Thoracic aorta (tissue), 2 donors: ENCODE measurements at regions not wholly inside any gene's neighbourhood (a gene's known extent, or its start where the extent isn't known, plus 50 kb on each side); places are given as distances from the start of the nearest gene placed in this dataset.
"Not testable (repeated sequence)": the region's sequence is repeated elsewhere in the genome, so short reads cannot be mapped to it uniquely, and the experiment has no call there.

Experiments
- ATAC-seq: fragments of 150-250 bp; one replicate; pipeline ENCODE4 v1.8.0; 2017; ENCODE audit warnings: low read depth; ENCODE audit not compliant: insufficient number of reproducible peaks, low FRiP score
- DNase-seq: peaks from one replicate; pipeline ENCODE4 v3.0.0-alpha.2; 2020; ENCODE audit warnings: low spot score
- H3K27ac ChIP-seq, 2 donors: fragments of 200-600 bp; sonication (generic); 1 replicate in 1 of 2; 2 replicates in 1 of 2; pipeline ENCODE4 v1.5.1; 2016; ENCODE audit warnings: mild to moderate bottlenecking in 2 of 2, moderate library complexity in 2 of 2
- H3K27me3 ChIP-seq: fragments of 200-600 bp; sonication (generic); replicated peaks from 2 replicates; pipeline ENCODE4 v1.6.0; 2016; ENCODE audit warnings: mild to moderate bottlenecking; ENCODE audit not compliant: insufficient read depth
- H3K36me3 ChIP-seq: fragments of 200-600 bp; sonication (generic); one replicate; pipeline ENCODE4 v1.5.1; 2016
- H3K4me1 ChIP-seq, 2 donors: fragments of 200-600 bp; sonication (generic); 1 replicate in 1 of 2; 2 replicates in 1 of 2; pipeline versions ENCODE4 v1.5.1 to v1.6.0; 2016; ENCODE audit warnings: low read depth in 2 of 2, mild to moderate bottlenecking in 1 of 2; ENCODE audit not compliant: control insufficient read depth in 1 of 2
- H3K4me3 ChIP-seq: fragments of 200-600 bp; sonication (generic); 2 replicates; pipeline ENCODE4 v1.5.1; 2016; ENCODE audit warnings: mild to moderate bottlenecking
- H3K9me3 ChIP-seq: fragments of 200-600 bp; sonication (generic); 2 replicates; pipeline ENCODE4 v1.5.1; 2016
- TF ChIP-seq, protein P1 (sequence below): fragments of 200-600 bp; sonication (generic); IDR thresholded peaks from one replicate; pipeline ENCODE4 v1.5.1; 2019; ENCODE audit warnings: antibody characterized with exemption

DNA sequence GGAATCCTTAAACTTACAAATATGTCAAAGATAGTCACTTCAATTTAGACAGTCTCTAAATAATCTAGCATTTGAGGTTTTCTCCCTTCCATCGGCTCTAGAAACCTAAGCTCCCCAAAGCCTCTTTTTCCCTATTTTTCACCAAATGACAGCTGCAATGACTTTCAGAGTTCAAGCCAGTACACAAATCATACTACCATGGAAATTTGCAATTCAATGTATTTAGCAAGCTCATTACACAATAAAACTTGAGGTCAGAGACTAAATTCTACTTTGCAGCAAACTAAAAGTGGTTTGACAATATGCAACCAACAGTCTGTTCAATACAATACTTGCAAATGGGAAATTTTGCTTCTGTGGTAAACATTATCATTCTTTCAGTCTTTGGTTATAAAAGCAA is 80.3 kb downstream of the SKIDA1 start:
- ATAC-seq (no peak), DNase-seq (no peak)
- no peaks in the 10 kb centered on the region for H3K36me3 ChIP-seq
- H3K4me1 ChIP-seq = no peaks in the 10 kb centered on the region
- TF ChIP-seq, protein P1, sequence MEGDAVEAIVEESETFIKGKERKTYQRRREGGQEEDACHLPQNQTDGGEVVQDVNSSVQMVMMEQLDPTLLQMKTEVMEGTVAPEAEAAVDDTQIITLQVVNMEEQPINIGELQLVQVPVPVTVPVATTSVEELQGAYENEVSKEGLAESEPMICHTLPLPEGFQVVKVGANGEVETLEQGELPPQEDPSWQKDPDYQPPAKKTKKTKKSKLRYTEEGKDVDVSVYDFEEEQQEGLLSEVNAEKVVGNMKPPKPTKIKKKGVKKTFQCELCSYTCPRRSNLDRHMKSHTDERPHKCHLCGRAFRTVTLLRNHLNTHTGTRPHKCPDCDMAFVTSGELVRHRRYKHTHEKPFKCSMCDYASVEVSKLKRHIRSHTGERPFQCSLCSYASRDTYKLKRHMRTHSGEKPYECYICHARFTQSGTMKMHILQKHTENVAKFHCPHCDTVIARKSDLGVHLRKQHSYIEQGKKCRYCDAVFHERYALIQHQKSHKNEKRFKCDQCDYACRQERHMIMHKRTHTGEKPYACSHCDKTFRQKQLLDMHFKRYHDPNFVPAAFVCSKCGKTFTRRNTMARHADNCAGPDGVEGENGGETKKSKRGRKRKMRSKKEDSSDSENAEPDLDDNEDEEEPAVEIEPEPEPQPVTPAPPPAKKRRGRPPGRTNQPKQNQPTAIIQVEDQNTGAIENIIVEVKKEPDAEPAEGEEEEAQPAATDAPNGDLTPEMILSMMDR = no peak
- no peak overlapping the region for H3K4me3 ChIP-seq
- H3K9me3 ChIP-seq = no peaks in the 10 kb centered on the region
- H3K27ac ChIP-seq = no peak overlapping the region
- H3K27me3 ChIP-seq = no peaks in the 10 kb centered on the region

- DNase-seq (no peak), ATAC-seq (no peak)
- no peaks in the 10 kb centered on the region for H3K36me3 ChIP-seq
- H3K27me3 ChIP-seq = no peaks in the 10 kb centered on the region
- no peaks in the 10 kb centered on the region for H3K4me1 ChIP-seq
- TF ChIP-seq, protein P1 = no peak
- no peak overlapping the region for H3K4me3 ChIP-seq
- no peaks in the 10 kb centered on the region for H3K9me3 ChIP-seq
- H3K27ac ChIP-seq = no peak overlapping the region
Observed at GRCh38 chr10:21441625-21442024, 83.9 kb downstream of the SKIDA1 start.

DNA sequence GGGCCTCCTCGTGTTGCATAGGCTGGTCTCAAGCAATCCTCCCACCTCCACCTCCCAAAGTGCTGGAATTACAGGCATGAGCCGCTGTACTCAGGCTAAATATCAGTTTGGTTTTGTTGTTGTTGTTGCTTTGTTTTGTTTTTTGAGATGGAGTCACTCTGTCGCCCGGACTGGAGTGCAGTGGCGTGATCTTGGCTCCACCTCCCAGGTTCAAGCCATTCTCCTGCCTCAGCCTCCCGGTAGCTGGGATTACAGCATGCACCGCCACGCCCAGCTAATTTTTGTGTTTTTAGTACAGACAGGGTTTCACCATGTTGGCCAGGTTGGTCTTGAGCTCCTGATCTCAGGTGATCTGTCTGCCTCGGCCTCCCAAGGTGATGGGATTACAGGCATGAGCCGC is 86.6 kb downstream of the SKIDA1 start:
- not testable (repeated sequence) for H3K27me3 ChIP-seq, H3K4me1 ChIP-seq, H3K4me3 ChIP-seq, H3K9me3 ChIP-seq, ATAC-seq, H3K36me3 ChIP-seq, H3K27ac ChIP-seq, DNase-seq

DNA sequence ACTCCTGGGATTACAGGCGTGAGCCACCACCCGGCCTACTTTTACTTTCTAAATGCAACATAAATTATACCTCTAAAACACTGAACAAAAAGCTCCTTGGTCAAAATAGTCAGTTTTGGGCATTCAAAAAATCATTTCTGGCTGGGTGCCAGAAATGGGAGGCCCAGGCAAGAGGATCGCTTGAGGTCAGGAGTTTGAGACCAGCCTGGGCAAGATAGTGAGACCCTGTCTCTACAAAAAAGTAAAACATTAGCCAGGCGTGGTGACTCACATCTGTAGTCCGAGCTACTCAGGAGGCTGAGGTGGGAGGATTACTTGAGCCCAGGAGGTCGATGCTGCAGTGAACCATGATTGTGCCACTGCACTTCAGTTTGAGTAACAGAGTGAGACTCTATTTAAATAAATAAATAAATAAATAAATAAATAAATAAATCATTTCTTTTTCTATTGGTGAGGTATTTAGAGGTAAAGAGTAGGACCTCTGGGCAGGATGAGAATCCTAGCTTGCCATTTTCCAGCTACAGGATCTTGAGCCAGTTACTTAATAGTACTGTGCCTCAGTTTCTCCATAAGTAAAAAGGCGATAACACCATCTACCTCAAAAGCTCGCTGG is 87.6 kb downstream of the SKIDA1 start:
- no peaks in the 10 kb centered on the region for H3K27me3 ChIP-seq
- DNase-seq = no peak
- no peaks in the 10 kb centered on the region for H3K4me1 ChIP-seq

GRCh38 chr10:21432266-21432665 is 93.2 kb downstream of the SKIDA1 start:
- no peak overlapping the region for H3K4me3 ChIP-seq
- no peak overlapping the region for H3K27ac ChIP-seq
- H3K27me3 ChIP-seq = no peaks in the 10 kb centered on the region
- TF ChIP-seq, protein P1 = no peak
- DNase-seq (no peak), ATAC-seq (no peak)
- no peaks in the 10 kb centered on the region for H3K4me1 ChIP-seq
- peaks cover 1% of the 10 kb centered on the region for H3K9me3 ChIP-seq
- H3K36me3 ChIP-seq = no peaks in the 10 kb centered on the region

More for the DNA sequence above, 87.6 kb downstream of the SKIDA1 start:
- ATAC-seq = no peak
- Histone ChIP-seq H3K27ac (no peak overlapping the region), H3K4me3 (no peak overlapping the region), H3K36me3 (no peaks in the 10 kb centered on the region), H3K9me3 (no peaks in the 10 kb centered on the region)
- TF ChIP-seq, protein P1 = no peak

DNA sequence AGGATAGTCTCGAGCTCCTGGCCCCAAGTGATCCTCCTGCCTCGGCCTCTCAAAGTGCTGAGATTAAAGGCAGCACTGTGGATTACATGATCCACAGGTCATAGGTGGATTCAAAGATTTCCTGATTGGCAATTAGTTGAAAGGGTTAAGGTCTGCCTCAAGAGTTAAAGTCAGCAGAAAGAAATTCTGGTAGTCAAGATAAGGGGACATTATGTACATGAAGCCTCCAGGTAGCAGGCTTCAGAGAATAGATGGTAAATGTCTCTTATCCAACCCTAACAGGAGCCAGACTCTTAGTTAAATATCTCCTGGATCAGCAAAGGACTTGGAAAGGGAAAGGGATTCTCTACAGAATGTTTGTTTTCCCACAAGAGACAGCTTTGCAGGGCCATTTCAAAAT is 93.7 kb downstream of the SKIDA1 start:
- ATAC-seq (no peak), DNase-seq (no peak)
- no peaks in the 10 kb centered on the region for H3K36me3 ChIP-seq
- H3K4me1 ChIP-seq = no peaks in the 10 kb centered on the region
- H3K4me3 ChIP-seq = no peak overlapping the region
- peaks cover 3% of the 10 kb centered on the region for H3K9me3 ChIP-seq
- TF ChIP-seq, protein P1 = no peak
- H3K27me3 ChIP-seq = no peaks in the 10 kb centered on the region
- no peak overlapping the region for H3K27ac ChIP-seq
